ENCODE measurements at regions not wholly inside any gene's neighbourhood (a gene's known extent, or its start where the extent isn't known, plus 50 kb on each side); places are given as distances from the start of the nearest gene placed in this dataset.

DNA sequence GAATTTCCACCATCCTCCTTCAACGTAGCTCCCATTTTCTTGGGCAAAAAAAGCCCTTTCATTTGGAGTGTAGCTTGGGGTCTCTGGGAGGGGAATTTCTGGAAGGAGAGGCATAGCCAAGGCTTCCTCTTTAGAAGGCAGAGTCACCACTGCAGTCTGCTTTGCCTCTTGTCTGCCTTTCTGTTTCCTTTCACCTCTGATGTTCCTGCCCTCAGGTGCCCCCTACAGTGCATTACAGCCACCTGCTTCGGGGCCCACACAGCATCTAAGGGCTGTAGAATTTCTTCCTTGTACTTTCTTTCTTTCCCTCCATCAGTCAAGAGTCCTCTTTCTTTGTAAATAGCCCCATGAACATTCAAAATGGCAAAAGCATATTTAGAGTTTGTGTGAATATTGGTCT, 1313.9 kb downstream of the TMEM121 start:
- Mint-ChIP-seq H3K9me3 (ENCODE audit: unreplicated experiment) (peaks cover 19% of the 10 kb centered on the region), H3K4me3 (ENCODE audit: unreplicated experiment) (no peak overlapping the region), H3K4me1 (ENCODE audit: low read depth, unreplicated experiment) (no peaks in the 10 kb centered on the region), H3K27me3 (ENCODE audit: low read depth, unreplicated experiment) (no peaks in the 10 kb centered on the region), H3K27ac (ENCODE audit: unreplicated experiment) (no peak overlapping the region), H3K36me3 (ENCODE audit: low read depth, unreplicated experiment) (no peaks in the 10 kb centered on the region)
- H3K9me3 ChIP-seq (ENCODE audit: insufficient read depth, low read depth, low read length) = peaks cover 7% of the 10 kb centered on the region
- H3K9ac ChIP-seq (ENCODE audit: low read length) = no peak overlapping the region
- no peaks in the 10 kb centered on the region for H3K27me3 ChIP-seq (ENCODE audit: insufficient read depth, low read length)
- H3K4me2 ChIP-seq (ENCODE audit: low read length) = no peak overlapping the region
- no peaks in the 10 kb centered on the region for H3K79me2 ChIP-seq (ENCODE audit: insufficient read depth, low read length)
- TF ChIP-seq EZH2 (IDR thresholded peaks at IDR 0.05; ENCODE audit: insufficient read depth, low read length) (no peak), CTCF (IDR thresholded peaks at IDR 0.05; ENCODE audit: insufficient read depth, low read depth, low read length) (no peak)
- DNase-seq (ENCODE audit: low read depth) (no peak), FAIRE-seq (no peak)
- no peak overlapping the region for H3K4me3 ChIP-seq (ENCODE audit: insufficient read depth, low read depth, low read length)
- H3K36me3 ChIP-seq (ENCODE audit: insufficient read depth, low read length) = no peaks in the 10 kb centered on the region
- H3K4me1 ChIP-seq (ENCODE audit: insufficient read depth, low read length) = no peaks in the 10 kb centered on the region
- H2AFZ ChIP-seq (ENCODE audit: low read depth, low read length) = no peak overlapping the region
- no peaks in the 10 kb centered on the region for H4K20me1 ChIP-seq (ENCODE audit: insufficient read depth, low read length)
- H3K27ac ChIP-seq (ENCODE audit: low read depth, low read length) = no peak overlapping the region

DNA sequence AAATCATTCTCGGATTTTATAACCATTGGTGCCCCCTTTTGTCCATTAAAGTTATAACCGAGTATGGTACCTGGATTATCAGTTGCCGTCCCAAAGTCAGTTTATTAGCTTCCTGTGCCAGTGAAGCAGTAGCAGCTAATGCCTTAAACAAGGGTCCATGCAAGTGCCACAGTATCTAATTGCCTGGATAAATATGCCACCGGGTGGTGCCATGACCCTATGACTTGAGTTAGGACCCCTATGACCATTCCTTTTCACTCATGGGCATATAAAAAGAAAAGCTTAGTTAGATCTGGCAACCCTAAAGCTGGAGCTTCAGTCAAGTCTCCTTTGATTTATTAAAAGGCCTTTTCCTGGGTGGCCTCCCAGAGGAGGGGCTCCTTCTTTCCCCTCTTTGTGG, 1314.6 kb downstream of the TMEM121 start:
- no peak overlapping the region for H2AFZ ChIP-seq (ENCODE audit: low read depth, low read length)
- FAIRE-seq (no peak), DNase-seq (ENCODE audit: low read depth) (no peak)
- H3K27me3 ChIP-seq (ENCODE audit: insufficient read depth, low read length) = no peaks in the 10 kb centered on the region
- no peaks in the 10 kb centered on the region for H3K36me3 Mint-ChIP-seq (ENCODE audit: low read depth, unreplicated experiment)
- no peaks in the 10 kb centered on the region for H3K4me1 ChIP-seq (ENCODE audit: insufficient read depth, low read length)
- no peaks in the 10 kb centered on the region for H3K27me3 Mint-ChIP-seq (ENCODE audit: low read depth, unreplicated experiment)
- no peak overlapping the region for H3K27ac ChIP-seq (ENCODE audit: low read depth, low read length)
- H3K4me3 ChIP-seq (ENCODE audit: insufficient read depth, low read depth, low read length) = no peak overlapping the region
- H3K4me3 Mint-ChIP-seq (ENCODE audit: unreplicated experiment) = no peak overlapping the region
- H3K9me3 Mint-ChIP-seq (ENCODE audit: unreplicated experiment) = peaks cover 19% of the 10 kb centered on the region
- H3K9ac ChIP-seq (ENCODE audit: low read length) = no peak overlapping the region
- H3K79me2 ChIP-seq (ENCODE audit: insufficient read depth, low read length) = no peaks in the 10 kb centered on the region
- H4K20me1 ChIP-seq (ENCODE audit: insufficient read depth, low read length) = no peaks in the 10 kb centered on the region
- H3K9me3 ChIP-seq (ENCODE audit: insufficient read depth, low read depth, low read length) = peaks cover 6% of the 10 kb centered on the region
- no peak for TF ChIP-seq EZH2 (IDR thresholded peaks at IDR 0.05; ENCODE audit: insufficient read depth, low read length)
- no peak for TF ChIP-seq CTCF (IDR thresholded peaks at IDR 0.05; ENCODE audit: insufficient read depth, low read depth, low read length)
- no peak overlapping the region for H3K4me2 ChIP-seq (ENCODE audit: low read length)
- H3K36me3 ChIP-seq (ENCODE audit: insufficient read depth, low read length) = no peaks in the 10 kb centered on the region
- no peak overlapping the region for H3K27ac Mint-ChIP-seq (ENCODE audit: unreplicated experiment)
- H3K4me1 Mint-ChIP-seq (ENCODE audit: low read depth, unreplicated experiment) = no peaks in the 10 kb centered on the region

GRCh38 chr14:106841701-106842100, 1315.3 kb downstream of the TMEM121 start:
- peaks cover 17% of the 10 kb centered on the region for H3K9me3 Mint-ChIP-seq (ENCODE audit: unreplicated experiment)
- H4K20me1 ChIP-seq (ENCODE audit: insufficient read depth, low read length) = no peaks in the 10 kb centered on the region
- no peak for TF ChIP-seq CTCF (IDR thresholded peaks at IDR 0.05; ENCODE audit: insufficient read depth, low read depth, low read length)
- TF ChIP-seq EZH2 (IDR thresholded peaks at IDR 0.05; ENCODE audit: insufficient read depth, low read length) = no peak

More at GRCh38 chr14:106841701-106842100, 1315.3 kb downstream of the TMEM121 start:
- Histone ChIP-seq H3K4me3 (ENCODE audit: insufficient read depth, low read depth, low read length) (no peak overlapping the region), H3K9me3 (ENCODE audit: insufficient read depth, low read depth, low read length) (peaks cover 4% of the 10 kb centered on the region), H3K79me2 (ENCODE audit: insufficient read depth, low read length) (no peaks in the 10 kb centered on the region), H3K9ac (ENCODE audit: low read length) (no peak overlapping the region), H2AFZ (ENCODE audit: low read depth, low read length) (no peak overlapping the region), H3K27ac (ENCODE audit: low read depth, low read length) (no peak overlapping the region), H3K36me3 (ENCODE audit: insufficient read depth, low read length) (no peaks in the 10 kb centered on the region), H3K4me2 (ENCODE audit: low read length) (no peak overlapping the region), H3K4me1 (ENCODE audit: insufficient read depth, low read length) (no peaks in the 10 kb centered on the region), H3K27me3 (ENCODE audit: insufficient read depth, low read length) (no peaks in the 10 kb centered on the region)
- DNase-seq (ENCODE audit: low read depth) (no peak), FAIRE-seq (no peak)
- Mint-ChIP-seq H3K4me3 (ENCODE audit: unreplicated experiment) (no peak overlapping the region), H3K27ac (ENCODE audit: unreplicated experiment) (no peak overlapping the region), H3K4me1 (ENCODE audit: low read depth, unreplicated experiment) (no peaks in the 10 kb centered on the region), H3K27me3 (ENCODE audit: low read depth, unreplicated experiment) (no peaks in the 10 kb centered on the region), H3K36me3 (ENCODE audit: low read depth, unreplicated experiment) (no peaks in the 10 kb centered on the region)
